HG02973 (cell line): ENCODE measurements at regions not wholly inside any gene's neighbourhood (a gene's known extent, or its start where the extent isn't known, plus 50 kb on each side); places are given as distances from the start of the nearest gene placed in this dataset.

ENCODE experiments used
- ATAC-seq: cut with Tn5 transposase; IDR thresholded peaks from one replicate; pipeline ENCODE4 v1.9.1; 2021; ENCODE audit warnings: moderate library complexity; ENCODE audit not compliant: unreplicated experiment

- no peak for ATAC-seq
Observed at GRCh38 chr7:38069052-38069451, 109.0 kb upstream of the STARD3NL start.

DNA sequence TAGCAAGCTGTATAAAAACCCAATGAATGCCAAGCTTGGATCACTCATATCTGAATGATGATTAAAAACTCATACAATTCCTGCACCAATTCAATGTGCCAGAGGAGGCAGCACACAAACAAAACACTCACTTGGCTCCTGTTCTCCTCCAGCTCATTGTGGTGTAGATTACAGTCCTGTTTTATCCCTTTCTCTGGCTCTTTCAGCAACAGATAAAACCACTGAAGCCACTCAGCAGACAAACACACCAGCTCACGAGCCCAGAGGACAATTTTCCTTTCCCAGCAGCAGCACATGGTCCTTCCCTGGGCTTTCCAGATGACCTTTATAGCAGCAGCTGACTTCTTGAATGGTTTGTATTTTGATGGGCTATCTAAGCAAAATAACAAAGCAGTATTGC, 107.3 kb upstream of the STARD3NL start:
- no peak for ATAC-seq

- no peak for ATAC-seq
Observed at GRCh38 chr7:38086857-38087256, 91.2 kb upstream of the STARD3NL start.

- no peak for ATAC-seq
Observed at GRCh38 chr7:38102507-38102906, 75.5 kb upstream of the STARD3NL start.

DNA sequence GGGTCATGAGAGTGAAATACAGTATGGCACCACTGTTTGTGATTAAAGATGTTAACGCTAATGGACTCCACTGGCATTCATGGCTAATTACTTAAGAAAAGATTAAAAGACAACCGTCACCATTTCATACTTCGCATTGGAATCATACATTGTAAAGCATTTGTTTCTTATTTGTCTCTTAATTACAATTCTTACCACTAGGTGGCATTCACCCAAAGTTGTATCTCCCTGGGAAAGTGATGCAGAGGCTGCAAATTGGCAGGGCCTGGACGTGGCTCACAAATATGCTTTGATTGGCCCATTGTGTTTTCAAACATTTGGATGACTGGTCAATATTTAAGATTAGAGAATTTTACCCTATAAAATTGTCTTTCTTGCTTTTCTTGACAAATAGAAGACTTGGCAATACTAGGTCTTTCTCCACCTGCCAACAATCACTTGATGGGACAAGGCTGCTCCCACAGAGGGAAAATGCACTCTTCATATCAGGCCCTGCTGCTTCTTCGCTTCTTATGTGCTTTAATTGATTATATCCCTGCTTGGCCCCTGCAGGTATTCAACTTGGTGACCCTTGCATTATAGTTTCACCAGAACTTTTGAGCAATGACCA, 72.1 kb upstream of the STARD3NL start:
- no peak for ATAC-seq

- peak; percentile 72 for ATAC-seq
Observed at GRCh38 chr7:38107486-38107893, 70.6 kb upstream of the STARD3NL start.

DNA sequence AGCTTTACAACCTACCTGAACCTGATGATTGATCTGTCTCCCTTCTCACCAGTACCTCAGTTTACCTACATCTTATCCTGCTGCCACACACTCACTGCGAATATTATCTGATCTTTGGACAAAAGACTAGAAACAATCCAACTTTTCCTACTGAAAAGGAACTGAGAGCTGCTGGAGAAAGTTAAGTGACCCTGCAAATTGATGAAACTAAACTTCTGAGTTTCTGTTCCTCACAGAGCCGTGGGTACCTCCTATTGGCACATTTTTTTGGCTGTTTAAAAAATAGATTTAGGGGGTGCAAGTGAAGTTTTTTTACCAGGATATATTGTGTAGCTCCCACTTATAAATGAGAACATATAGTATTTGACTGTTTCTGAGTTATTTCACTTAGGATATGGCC, 66.0 kb upstream of the STARD3NL start:
- ATAC-seq: no peak

- no peak for ATAC-seq
Observed at GRCh38 chr7:38120076-38120475, 58.0 kb upstream of the STARD3NL start.

- ATAC-seq: no peak
Observed at GRCh38 chr7:38122501-38122900, 55.5 kb upstream of the STARD3NL start.

DNA sequence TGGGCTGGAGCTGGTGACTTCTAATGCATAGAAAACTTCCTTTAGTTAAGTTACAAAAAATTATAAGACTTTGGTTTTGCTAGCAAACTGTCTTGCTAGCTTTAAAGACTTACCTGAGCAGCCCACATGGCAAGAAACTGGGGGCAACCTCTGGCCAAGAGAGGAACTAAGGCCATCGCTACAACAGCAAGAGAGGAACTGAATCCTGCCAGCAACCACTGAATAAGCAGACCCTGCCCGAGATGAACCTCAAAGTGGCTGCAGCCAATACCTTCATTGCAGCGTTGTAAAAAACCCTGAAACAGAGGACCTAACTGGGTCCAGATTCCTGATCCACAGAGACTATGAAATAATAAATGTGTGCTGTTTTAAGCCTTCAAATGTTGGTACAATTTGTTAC, 54.6 kb upstream of the STARD3NL start:
- no peak for ATAC-seq

DNA sequence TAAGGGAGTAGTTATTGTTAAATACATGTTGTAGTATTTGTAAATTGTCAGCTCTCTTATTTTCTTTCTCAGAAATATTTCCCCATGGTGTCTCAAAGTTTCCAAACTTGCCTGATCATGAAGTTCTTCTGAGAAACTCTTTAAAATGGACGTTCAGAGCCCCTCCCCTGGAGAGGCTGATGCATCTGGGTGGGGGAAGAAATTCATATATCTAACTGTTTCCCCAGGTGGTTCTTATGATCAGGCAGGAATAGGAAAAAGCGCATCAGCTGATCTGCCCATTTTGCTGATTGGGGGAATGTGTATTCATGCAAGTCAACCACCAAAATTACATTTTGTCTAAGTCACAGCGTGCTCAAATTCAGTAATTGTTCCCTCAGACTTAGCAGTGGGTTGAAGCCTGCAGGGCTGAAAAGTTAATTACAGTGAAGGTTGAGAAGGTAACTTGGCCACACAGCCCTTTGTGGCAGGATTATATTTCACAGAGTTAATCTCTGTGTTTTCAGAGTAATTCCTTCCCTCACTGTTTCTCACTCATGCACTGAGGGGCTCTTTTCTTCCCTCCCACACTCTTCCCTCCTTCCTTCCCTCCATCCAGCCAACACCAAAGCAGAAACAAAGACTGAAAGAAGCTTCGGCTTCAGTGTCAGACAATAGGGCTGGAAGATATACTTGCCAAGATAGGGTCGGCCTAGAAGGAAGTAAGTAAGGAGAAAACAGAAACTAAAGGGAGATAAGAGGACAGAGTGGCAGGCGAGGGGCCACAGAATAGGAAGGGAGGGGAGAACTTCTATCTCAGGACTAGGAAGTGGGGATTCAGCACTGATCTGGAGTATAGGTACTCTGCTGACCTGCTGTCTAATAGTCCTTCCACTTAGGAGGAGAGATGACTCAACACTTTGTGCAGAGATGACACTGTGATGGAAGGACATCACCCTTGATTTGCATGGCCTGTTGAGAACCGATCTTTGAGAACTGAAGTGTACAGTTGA, 50.5 kb upstream of the STARD3NL start:
- no peak for ATAC-seq
